ENCODE measurements at regions not wholly inside any gene's neighbourhood (a gene's known extent, or its start where the extent isn't known, plus 50 kb on each side); places are given as distances from the start of the nearest gene placed in this dataset.

DNA sequence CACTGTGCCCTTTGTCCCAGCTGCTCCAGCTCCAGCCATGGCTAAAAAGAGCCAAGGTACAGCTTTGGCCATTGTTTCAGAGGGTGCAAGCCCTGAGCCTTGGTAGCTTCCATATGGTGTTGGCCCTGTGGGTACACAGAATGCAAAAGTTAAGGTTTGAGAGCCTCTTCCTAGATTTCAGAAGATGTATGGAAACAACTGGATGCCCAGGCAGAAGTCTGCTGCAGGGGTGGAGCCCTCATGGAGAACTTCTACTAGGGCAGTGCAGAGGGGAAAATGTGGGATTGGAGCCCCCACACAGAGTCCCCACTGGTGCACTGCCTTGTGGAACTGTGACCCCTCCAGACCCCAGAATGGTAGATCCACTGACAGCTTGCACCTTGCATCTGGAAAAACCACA, 70.9 kb upstream of the MSX1 start:
- no peak overlapping the region for H3K4me2 ChIP-seq
- no peak for TF ChIP-seq Cebpa-rat (IDR thresholded peaks at IDR 0.05)

GRCh38 chr4:4787421-4787820, 72.0 kb upstream of the MSX1 start:
- 0 out of 2 replicates have a peak overlapping the region, but pooled peaks have one; percentile 5 for H3K4me2 ChIP-seq

More for the DNA sequence above, 70.9 kb upstream of the MSX1 start:
- peak overlapping the region; percentile 43; the same call in 1 of the 2 replicates for H3K4me3 ChIP-seq
- H3K9me3 ChIP-seq, result peaks cover 84% of the 10 kb centered on the region
- no peak overlapping the region for H3K27ac ChIP-seq
- H4K20me1 ChIP-seq, result no peaks in the 10 kb centered on the region
- H3K9ac ChIP-seq, result no peak overlapping the region
- H3K36me3 ChIP-seq, result peaks cover 16% of the 10 kb centered on the region
- H3K4me1 ChIP-seq, result peaks cover 28% of the 10 kb centered on the region
- H3K27me3 ChIP-seq, result no peaks in the 10 kb centered on the region

GRCh38 chr4:4784379-4784778, 75.1 kb upstream of the MSX1 start:
- H3K4me2 ChIP-seq, result no peak overlapping the region
- H3K9ac ChIP-seq, result no peak overlapping the region
- H4K20me1 ChIP-seq, result no peaks in the 10 kb centered on the region
- H3K27me3 ChIP-seq, result no peaks in the 10 kb centered on the region
- peaks cover 28% of the 10 kb centered on the region for H3K4me1 ChIP-seq
- peaks cover 69% of the 10 kb centered on the region for H3K9me3 ChIP-seq
- peaks cover 13% of the 10 kb centered on the region; the same call in 1 of the 2 replicates for H3K36me3 ChIP-seq
- H3K4me3 ChIP-seq, result no peak overlapping the region
- H3K27ac ChIP-seq, result no peak overlapping the region
- TF ChIP-seq Cebpa-rat (IDR thresholded peaks at IDR 0.05), result no peak

More at GRCh38 chr4:4787421-4787820, 72.0 kb upstream of the MSX1 start:
- H3K4me1 ChIP-seq, result peaks cover 29% of the 10 kb centered on the region
- TF ChIP-seq Cebpa-rat (IDR thresholded peaks at IDR 0.05), result no peak
- no peak overlapping the region for H3K4me3 ChIP-seq
- H4K20me1 ChIP-seq, result no peaks in the 10 kb centered on the region
- no peak overlapping the region for H3K27ac ChIP-seq
- peaks cover 74% of the 10 kb centered on the region for H3K9me3 ChIP-seq
- no peak overlapping the region for H3K9ac ChIP-seq
- H3K36me3 ChIP-seq, result peaks cover 16% of the 10 kb centered on the region
- H3K27me3 ChIP-seq, result no peaks in the 10 kb centered on the region

GRCh38 chr4:4783847-4784246, 75.6 kb upstream of the MSX1 start:
- no peak overlapping the region for H3K4me2 ChIP-seq
- TF ChIP-seq Cebpa-rat (IDR thresholded peaks at IDR 0.05), result no peak
- H3K9me3 ChIP-seq, result peaks cover 69% of the 10 kb centered on the region
- H4K20me1 ChIP-seq, result no peaks in the 10 kb centered on the region
- H3K27ac ChIP-seq, result no peak overlapping the region
- no peak overlapping the region for H3K4me3 ChIP-seq
- H3K9ac ChIP-seq, result no peak overlapping the region
- no peaks in the 10 kb centered on the region for H3K27me3 ChIP-seq
- H3K4me1 ChIP-seq, result peaks cover 28% of the 10 kb centered on the region
- peaks cover 10% of the 10 kb centered on the region; the same call in 1 of the 2 replicates for H3K36me3 ChIP-seq

- Histone ChIP-seq H3K4me3 (no peak overlapping the region), H3K9ac (no peak overlapping the region), H3K4me1 (peaks cover 36% of the 10 kb centered on the region), H3K9me3 (peaks cover 64% of the 10 kb centered on the region), H3K27me3 (no peaks in the 10 kb centered on the region), H3K4me2 (no peak overlapping the region; the same call in 1 of the 2 replicates), H3K36me3 (peaks cover 1% of the 10 kb centered on the region; the same call in 1 of the 2 replicates), H4K20me1 (no peaks in the 10 kb centered on the region), H3K27ac (no peak overlapping the region)
- TF ChIP-seq Cebpa-rat (IDR thresholded peaks at IDR 0.05), result no peak
Measured at GRCh38 chr4:4782969-4783368, 76.5 kb upstream of the MSX1 start.

DNA sequence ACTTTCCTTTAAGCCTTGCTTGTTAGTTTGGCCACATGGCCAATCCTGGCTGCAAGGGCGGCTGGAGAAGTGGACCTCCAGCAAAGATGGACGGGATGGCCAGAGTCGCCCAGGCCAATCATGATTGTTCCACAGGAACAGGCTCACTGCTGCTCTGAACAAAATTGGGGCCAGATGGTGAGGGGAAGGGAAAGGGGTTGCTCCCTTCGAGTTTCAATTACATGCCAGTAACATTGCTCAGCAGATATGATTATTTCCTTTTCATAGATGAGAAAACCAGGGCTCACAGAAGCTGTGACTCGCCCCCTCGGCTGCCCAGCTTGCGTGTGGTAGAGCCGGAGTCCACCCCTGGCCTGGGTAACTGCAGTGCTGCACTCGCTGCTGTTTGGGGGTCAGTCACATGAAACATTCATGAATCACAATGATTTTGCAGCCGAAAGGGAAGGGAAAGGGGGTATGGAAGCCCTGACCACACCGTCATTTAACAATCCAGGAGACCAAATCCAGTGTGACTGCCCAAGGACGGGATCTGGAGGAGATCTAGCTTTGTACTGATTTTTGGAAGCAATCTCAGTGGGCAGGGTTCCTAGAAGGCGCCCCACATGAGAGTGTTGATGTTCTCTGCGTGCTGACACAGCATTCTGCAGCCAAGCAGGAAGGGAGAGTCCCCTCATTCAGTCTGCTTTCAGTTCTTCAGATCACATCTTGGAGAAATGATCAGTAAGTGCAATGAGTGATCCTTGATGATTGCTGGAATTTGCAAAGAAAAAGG, 77.3 kb upstream of the MSX1 start:
- H3K4me3 ChIP-seq, result peak overlapping the region; percentile 12; the same call in 1 of the 2 replicates
- peak overlapping the region; percentile 61 for H3K4me2 ChIP-seq
- no peaks in the 10 kb centered on the region for H3K36me3 ChIP-seq
- no peak overlapping the region; the same call in 1 of the 2 replicates for H3K9ac ChIP-seq
- TF ChIP-seq Cebpa-rat (IDR thresholded peaks at IDR 0.05), result no peak
- H3K27me3 ChIP-seq, result no peaks in the 10 kb centered on the region
- peaks cover 56% of the 10 kb centered on the region for H3K9me3 ChIP-seq
- H3K27ac ChIP-seq, result peak overlapping the region; percentile 5; the same call in 1 of the 2 replicates
- H3K4me1 ChIP-seq, result peaks cover 28% of the 10 kb centered on the region
- H4K20me1 ChIP-seq, result no peaks in the 10 kb centered on the region

- TF ChIP-seq Cebpa-rat (IDR thresholded peaks at IDR 0.05), result no peak
- Histone ChIP-seq H3K9me3 (peaks cover 43% of the 10 kb centered on the region), H3K4me1 (peaks cover 26% of the 10 kb centered on the region), H3K27me3 (no peaks in the 10 kb centered on the region), H3K9ac (no peak overlapping the region), H4K20me1 (no peaks in the 10 kb centered on the region), H3K4me3 (peak overlapping the region; percentile 28; the same call in 1 of the 2 replicates), H3K4me2 (no peak overlapping the region), H3K36me3 (no peaks in the 10 kb centered on the region), H3K27ac (no peak overlapping the region)
Measured at GRCh38 chr4:4780729-4781244, 78.7 kb upstream of the MSX1 start.

DNA sequence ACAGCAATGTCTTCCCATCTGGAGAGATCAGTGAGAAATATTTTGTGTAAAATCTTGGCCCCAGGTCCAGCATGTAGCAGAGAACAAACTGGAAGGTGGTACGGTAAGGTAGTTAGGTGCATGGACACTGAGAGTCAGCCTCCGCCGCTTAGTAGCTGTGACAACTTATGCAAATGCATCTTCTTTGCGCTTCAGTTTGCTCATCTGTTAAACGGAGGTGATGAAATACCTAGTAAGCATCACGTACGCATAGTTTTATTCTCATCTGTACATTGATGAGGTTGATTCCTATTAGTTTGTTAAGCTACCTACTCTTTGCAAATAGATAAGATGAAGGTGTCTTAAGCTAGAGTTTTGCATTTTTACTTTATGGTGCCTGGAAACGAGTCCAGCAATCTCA, 80.0 kb upstream of the MSX1 start:
- no peak for TF ChIP-seq Cebpa-rat (IDR thresholded peaks at IDR 0.05)
- H3K9me3 ChIP-seq, result peaks cover 40% of the 10 kb centered on the region
- no peak overlapping the region for H3K27ac ChIP-seq
- H3K4me2 ChIP-seq, result no peak overlapping the region
- no peak overlapping the region for H3K4me3 ChIP-seq
- H3K27me3 ChIP-seq, result no peaks in the 10 kb centered on the region
- H3K36me3 ChIP-seq, result no peaks in the 10 kb centered on the region
- no peak overlapping the region for H3K9ac ChIP-seq
- H4K20me1 ChIP-seq, result no peaks in the 10 kb centered on the region
- H3K4me1 ChIP-seq, result peaks cover 35% of the 10 kb centered on the region

DNA sequence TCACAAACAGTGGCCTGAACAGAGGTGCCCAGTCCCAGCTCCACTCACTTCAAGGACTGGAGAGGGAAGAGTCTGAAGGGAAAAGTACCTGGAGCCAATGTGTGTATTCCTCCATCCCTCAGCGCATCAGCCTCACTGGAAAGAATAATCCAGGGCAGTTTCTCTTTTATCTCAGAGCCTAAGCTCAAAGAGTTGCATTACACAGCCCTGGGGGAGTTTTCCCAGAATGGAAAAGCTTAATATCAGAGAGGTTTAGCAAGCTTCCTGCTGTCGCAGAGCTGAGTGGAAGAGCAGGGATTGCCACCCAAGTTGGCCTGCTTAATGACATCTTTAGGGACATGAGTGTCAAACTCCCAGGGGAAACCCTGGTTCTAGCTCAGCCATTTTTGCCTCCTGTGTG, 80.4 kb upstream of the MSX1 start:
- H4K20me1 ChIP-seq, result no peaks in the 10 kb centered on the region
- no peaks in the 10 kb centered on the region for H3K36me3 ChIP-seq
- no peak overlapping the region for H3K27ac ChIP-seq
- H3K9ac ChIP-seq, result no peak overlapping the region
- peaks cover 35% of the 10 kb centered on the region for H3K4me1 ChIP-seq
- TF ChIP-seq Cebpa-rat (IDR thresholded peaks at IDR 0.05), result no peak
- H3K4me2 ChIP-seq, result no peak overlapping the region
- no peak overlapping the region for H3K4me3 ChIP-seq
- peaks cover 44% of the 10 kb centered on the region for H3K9me3 ChIP-seq
- H3K27me3 ChIP-seq, result no peaks in the 10 kb centered on the region

- Histone ChIP-seq H4K20me1 (no peaks in the 10 kb centered on the region), H3K4me2 (no peak overlapping the region), H3K36me3 (no peaks in the 10 kb centered on the region), H3K27me3 (no peaks in the 10 kb centered on the region), H3K27ac (no peak overlapping the region), H3K4me3 (no peak overlapping the region), H3K9me3 (peaks cover 44% of the 10 kb centered on the region), H3K4me1 (peaks cover 35% of the 10 kb centered on the region), H3K9ac (no peak overlapping the region)
- TF ChIP-seq Cebpa-rat (IDR thresholded peaks at IDR 0.05), result peak; percentile 64
Measured at GRCh38 chr4:4778554-4778953, 80.9 kb upstream of the MSX1 start.

Data from BLaER1 (cell line).